WERI-Rb-1 (cell line): ENCODE measurements at regions not wholly inside any gene's neighbourhood (a gene's known extent, or its start where the extent isn't known, plus 50 kb on each side); places are given as distances from the start of the nearest gene placed in this dataset.

ENCODE experiments used
- DNase-seq: peaks from one replicate; pipeline ENCODE4 v3.0.0-alpha.2; 2020
- H3K27ac ChIP-seq: fragments of 250-450 bp; sonication (Bioruptor Pico); 2 replicates; pipeline ENCODE4 v1.5.1; 2020; ENCODE audit warnings: mild to moderate bottlenecking, moderate library complexity
- H3K27me3 ChIP-seq: fragments of 250-450 bp; sonication (Bioruptor Pico); 2 replicates; pipeline ENCODE4 v1.5.1; 2021; ENCODE audit warnings: mild to moderate bottlenecking, low read depth, moderate library complexity; ENCODE audit not compliant: insufficient read depth, severe bottlenecking
- H3K36me3 ChIP-seq: fragments of 250-450 bp; sonication (Bioruptor Pico); 2 replicates; pipeline ENCODE4 v1.5.1; 2020; ENCODE audit warnings: mild to moderate bottlenecking, moderate library complexity
- H3K4me3 ChIP-seq: 2 replicates; pipeline ENCODE4 v1.5.1; 2011; ENCODE audit warnings: low read depth, mild to moderate bottlenecking, control low read depth, low read length
- H3K9me3 ChIP-seq: fragments of 250-450 bp; sonication (Bioruptor Pico); 2 replicates; pipeline ENCODE4 v1.5.1; 2021; ENCODE audit warnings: mild to moderate bottlenecking, moderate library complexity; ENCODE audit not compliant: severe bottlenecking
- CTCF ChIP-seq: IDR thresholded peaks from 2 replicates; pipeline ENCODE4 v1.5.1; 2011; ENCODE audit warnings: low read depth, mild to moderate bottlenecking, control low read depth, inconsistent platforms, low read length

GRCh38 chr4:138740816-138741745 is 274.5 kb upstream of the NOCT start:
- Histone ChIP-seq H3K27ac (no peak overlapping the region), H3K4me3 (no peak overlapping the region), H3K27me3 (no peaks in the 10 kb centered on the region), H3K36me3 (no peaks in the 10 kb centered on the region), H3K9me3 (peaks cover 7% of the 10 kb centered on the region)
- no peak for DNase-seq
- TF ChIP-seq CTCF = no peak

GRCh38 chr4:138736362-138736761 is 279.2 kb upstream of the NOCT start:
- no peak for TF ChIP-seq CTCF
- no peak for DNase-seq
- Histone ChIP-seq H3K9me3 (peaks cover 2% of the 10 kb centered on the region), H3K27me3 (no peaks in the 10 kb centered on the region), H3K36me3 (no peaks in the 10 kb centered on the region), H3K27ac (no peak overlapping the region), H3K4me3 (no peak overlapping the region)

GRCh38 chr4:138734746-138735145 is 280.8 kb upstream of the NOCT start:
- TF ChIP-seq CTCF = no peak
- H3K4me3 ChIP-seq = no peak overlapping the region
- no peaks in the 10 kb centered on the region for H3K27me3 ChIP-seq
- peaks cover 2% of the 10 kb centered on the region for H3K9me3 ChIP-seq
- no peak for DNase-seq
- no peaks in the 10 kb centered on the region for H3K36me3 ChIP-seq
- H3K27ac ChIP-seq = no peak overlapping the region

- Histone ChIP-seq H3K4me3 (no peak overlapping the region), H3K36me3 (no peaks in the 10 kb centered on the region), H3K9me3 (no peaks in the 10 kb centered on the region), H3K27ac (no peak overlapping the region; the same call in 1 of the 2 replicates), H3K27me3 (no peaks in the 10 kb centered on the region)
- no peak for DNase-seq
- TF ChIP-seq CTCF = no peak
Observed at GRCh38 chr4:138728566-138728965, 287.0 kb upstream of the NOCT start.

GRCh38 chr4:138727731-138728130 is 287.9 kb upstream of the NOCT start:
- no peaks in the 10 kb centered on the region for H3K36me3 ChIP-seq
- TF ChIP-seq CTCF = no peak
- peak overlapping the region; percentile 4 for H3K27ac ChIP-seq
- no peak for DNase-seq
- H3K27me3 ChIP-seq = no peaks in the 10 kb centered on the region
- no peak overlapping the region for H3K4me3 ChIP-seq
- H3K9me3 ChIP-seq = no peaks in the 10 kb centered on the region
